ENCODE measurements at regions not wholly inside any gene's neighbourhood (a gene's known extent, or its start where the extent isn't known, plus 50 kb on each side); places are given as distances from the start of the nearest gene placed in this dataset.

- FAIRE-seq (no peak), ATAC-seq (no peak), DNase-seq (ENCODE audit: low spot score) (no peak)
- no peaks in the 10 kb centered on the region for H3K36me3 ChIP-seq (replicated peaks in 1 of 2; ENCODE audit: control insufficient read depth in 1 of 2, insufficient read depth in 2 of 2, low read length in 2 of 2)
- H3K27me3 ChIP-seq (ENCODE audit: control insufficient read depth in 1 of 2, insufficient read depth in 2 of 2, low read length in 2 of 2) = no peaks in the 10 kb centered on the region
- no peaks in the 10 kb centered on the region for H3K4me1 ChIP-seq (ENCODE audit: insufficient read depth, low read length)
- 22% methylated on average over 2 of the region's 2 CpGs for WGBS (ENCODE audit: low lambda C conversion rate)
- no peaks in the 10 kb centered on the region for H4K20me1 ChIP-seq (ENCODE audit: insufficient read depth, low read length)
- in situ Hi-C loops (cut with HindIII; ENCODE audit: extremely low pct_ligation_motif_present, low pct_unique_long_range_greater_than_20kb) (no loop called here), intact Hi-C loops (cut with micrococcal nuclease; ENCODE audit: unreplicated experiment) (no loop called here)
- POLR2A ChIA-PET = no interaction called here
- no peak overlapping the region for H3K27ac ChIP-seq (ENCODE audit: extremely low read length, insufficient read depth, low read length)
- H3K9me3 ChIP-seq (ENCODE audit: low read length) = no peaks in the 10 kb centered on the region
- no peak overlapping the region for H3K4me3 ChIP-seq (replicated peaks in 1 of 3; ENCODE audit: insufficient read depth in 1 of 3, low read depth in 2 of 3, low read length in 3 of 3)
- no peak for TF ChIP-seq FOXK1 (CRISPR knock-in tag; IDR thresholded peaks at IDR 0.05; ENCODE audit: borderline replicate concordance, low read depth)
- TF ChIP-seq MBNL3 (CRISPR knock-in tag; conservative IDR thresholded peaks at IDR 0.05) = no peak
- no peak for TF ChIP-seq ZNF629 (CRISPR knock-in tag; conservative IDR thresholded peaks at IDR 0.05)
- TF ChIP-seq RBM39 (IDR thresholded peaks at IDR 0.05; ENCODE audit: low read depth, low read length, poor library complexity, severe bottlenecking) = no peak
- no peak for TF ChIP-seq ZNF556 (CRISPR knock-in tag; IDR thresholded peaks at IDR 0.05; ENCODE audit: borderline replicate concordance)
- TF ChIP-seq MAX (IDR thresholded peaks at IDR 0.05) = no peak
- no peak overlapping the region for H3K9ac ChIP-seq (ENCODE audit: insufficient read depth, low read depth, low read length)
- BruUV-seq (replicated peaks) = no TSS peak
- H3K79me2 ChIP-seq (ENCODE audit: insufficient read depth, low read length) = no peaks in the 10 kb centered on the region
- H3K4me2 ChIP-seq (ENCODE audit: low read depth, low read length) = no peak overlapping the region
- H2AFZ ChIP-seq (ENCODE audit: low read length) = no peak overlapping the region
- CTCF ChIA-PET (ENCODE audit: low intra/inter-chr PET ratio, low total read pairs) = no interaction called here
Measured at GRCh38 chr10:64507651-64508028, 986.4 kb downstream of the REEP3 start.

- no peaks in the 10 kb centered on the region for H4K20me1 ChIP-seq (ENCODE audit: insufficient read depth, low read length)
- H3K4me1 ChIP-seq (ENCODE audit: insufficient read depth, low read length) = no peaks in the 10 kb centered on the region
- H3K9me3 ChIP-seq (ENCODE audit: low read length) = no peaks in the 10 kb centered on the region
- H3K79me2 ChIP-seq (ENCODE audit: insufficient read depth, low read length) = no peaks in the 10 kb centered on the region
- no peak overlapping the region for H3K27ac ChIP-seq (ENCODE audit: extremely low read length, insufficient read depth, low read length)
- H2AFZ ChIP-seq (ENCODE audit: low read length) = no peak overlapping the region
- no TSS peak for BruUV-seq (replicated peaks)
- ChIA-PET CTCF (ENCODE audit: low intra/inter-chr PET ratio, low total read pairs) (no interaction called here), POLR2A (no interaction called here)
- TF ChIP-seq TERF1 (CRISPR knock-in tag; IDR thresholded peaks at IDR 0.05) = no peak
- TF ChIP-seq ATM (IDR thresholded peaks at IDR 0.05; ENCODE audit: borderline replicate concordance) = no peak
- TF ChIP-seq ZNF432 (CRISPR knock-in tag; IDR thresholded peaks at IDR 0.05; ENCODE audit: borderline replicate concordance) = no peak
- TF ChIP-seq ARID2 (CRISPR knock-in tag; IDR thresholded peaks at IDR 0.05; ENCODE audit: borderline replicate concordance) = no peak
- no peak for TF ChIP-seq ZNF263 (CRISPR knock-in tag; IDR thresholded peaks at IDR 0.05)
- no peak for TF ChIP-seq ZSCAN21 (CRISPR knock-in tag; IDR thresholded peaks at IDR 0.05; ENCODE audit: borderline replicate concordance)
- WGBS (ENCODE audit: low lambda C conversion rate) = 3% methylated on average over 2 of the region's 2 CpGs
- no peak overlapping the region for H3K4me3 ChIP-seq (replicated peaks in 1 of 3; ENCODE audit: insufficient read depth in 1 of 3, low read depth in 2 of 3, low read length in 3 of 3)
- no peak for DNase-seq (ENCODE audit: low spot score)
- no peak overlapping the region for H3K4me2 ChIP-seq (ENCODE audit: low read depth, low read length)
- in situ Hi-C loops (cut with HindIII; ENCODE audit: extremely low pct_ligation_motif_present, low pct_unique_long_range_greater_than_20kb) = no loop called here
- no peak for FAIRE-seq
- intact Hi-C loops (cut with micrococcal nuclease; ENCODE audit: unreplicated experiment) = no loop called here
- no peaks in the 10 kb centered on the region for H3K27me3 ChIP-seq (ENCODE audit: control insufficient read depth in 1 of 2, insufficient read depth in 2 of 2, low read length in 2 of 2)
- H3K9ac ChIP-seq (ENCODE audit: insufficient read depth, low read depth, low read length) = no peak overlapping the region
- ATAC-seq = no peak
- H3K36me3 ChIP-seq (replicated peaks in 1 of 2; ENCODE audit: control insufficient read depth in 1 of 2, insufficient read depth in 2 of 2, low read length in 2 of 2) = no peaks in the 10 kb centered on the region
Measured at GRCh38 chr10:64508029-64508661, 986.9 kb downstream of the REEP3 start.

All from HepG2 (cell line).